Heart left ventricle (tissue), 13 donors: ENCODE measurements at regions not wholly inside any gene's neighbourhood (a gene's known extent, or its start where the extent isn't known, plus 50 kb on each side); places are given as distances from the start of the nearest gene placed in this dataset.

Source experiments
- CTCF ChIP-seq, 12 donors: fragments of 200-600 bp; sonication (generic) in 4 of 12; IDR thresholded peaks; one replicate each; pipeline versions ENCODE4 v1.5.0 to v1.8.0; 2018 to 2022; ENCODE audit warnings: antibody characterized with exemption in 12 of 12, mild to moderate bottlenecking in 5 of 12
- POLR2A ChIP-seq, 2 donors: fragments of 450-650 bp; IDR thresholded peaks; one replicate each; pipeline ENCODE4 v1.6.1; 2017; ENCODE audit warnings: antibody characterized with exemption in 2 of 2, mild to moderate bottlenecking in 2 of 2, moderate library complexity in 2 of 2
- donor health status: ischemic (EF 13 %, LVEDD 7.1; RV severe dilation, severe dysfunction).
- donor health status: DM: no; HTN: yes; CAD: no.
- donor health status: DM: no; HTN: no; CAD: no.
- donor health status: ischemic (EF 25% LVEDD 6.9; RV normal size, moderate dysfunction).
- donor health status: ischemic (EF 25% LVEDD 5.7; RV mildly dilated, moderate dysfunction).
- donor health status: ischemic (EF 35%, LVEDD 5.7; RV mildly dilated, moderate dysfunction).
- donor health status: nonischemic (EF 11% LVEDD 7.7; RV severe dilation, severe dysfunction).
- donor health status: DM: yes; HTN: yes; CAD: no.
- donor health status: PGD.
- donor health status: ischemic (EF 29% LVEDD 5.4; RV normal size, mild dysfunction).
- donor health status: nonischemic (EF 23%, LVEDD 6.1; RV moderate dilation, normal function).

DNA sequence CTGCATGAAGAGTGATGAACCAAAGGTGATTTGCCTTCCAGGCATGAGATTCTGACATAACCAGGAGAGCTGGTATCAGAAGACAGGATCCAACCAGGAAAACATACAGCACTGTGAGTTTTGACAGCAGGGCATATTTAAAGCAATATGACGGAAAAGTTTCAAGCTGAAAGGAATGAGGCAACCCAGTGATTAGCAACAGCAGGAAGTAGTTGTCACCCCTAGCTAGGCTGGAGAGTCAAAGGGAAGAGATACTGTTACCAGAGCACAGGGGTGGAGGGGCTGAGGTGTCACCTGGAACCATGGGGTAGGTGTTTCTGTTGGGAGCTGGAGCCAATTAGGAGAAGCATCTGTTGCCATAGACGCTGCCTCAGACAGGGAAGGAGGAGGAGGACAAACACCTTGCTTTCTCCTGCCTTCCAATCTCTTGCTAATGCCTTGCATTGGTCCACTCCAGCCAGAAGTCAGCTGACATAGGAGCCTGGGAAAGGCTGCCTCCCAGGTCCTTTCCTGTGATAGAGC, 125.4 kb upstream of the SORCS3 start:
- TF ChIP-seq CTCF (IDR thresholded peaks at IDR 0.05) (no peak), POLR2A (IDR thresholded peaks at IDR 0.05) (no peak)
